OCI-LY3 (cell line): ENCODE measurements at regions not wholly inside any gene's neighbourhood (a gene's known extent, or its start where the extent isn't known, plus 50 kb on each side); places are given as distances from the start of the nearest gene placed in this dataset.

ENCODE experiments used
- H2AFZ ChIP-seq: fragments of 200-600, 300-600 bp; shearing (Covaris generic); 2 replicates; pipeline ENCODE4 v1.6.0; 2014; ENCODE audit warnings: antibody characterized with exemption, low read depth, low read length
- H3K27ac ChIP-seq: fragments of 200-600, 300-600 bp; sonication (generic); 2 replicates; pipeline ENCODE4 v1.5.1; 2014; ENCODE audit warnings: mild to moderate bottlenecking, low read length, moderate library complexity, mixed read lengths
- H3K27me3 ChIP-seq: fragments of 200-600, 300-600 bp; sonication (generic); 2 replicates; pipeline ENCODE4 v1.6.1; 2014; ENCODE audit warnings: low read depth, low read length, mixed read lengths
- H3K36me3 ChIP-seq: fragments of 200-600, 300-600 bp; sonication (generic); replicated peaks from 2 replicates; pipeline ENCODE3; 2014; ENCODE audit warnings: low read depth, low read length, mixed read lengths
- H3K4me1 ChIP-seq: fragments of 300-600, 200-600 bp; sonication (generic); 2 replicates; pipeline ENCODE4 v1.6.1; 2014; ENCODE audit warnings: low read length, mixed read lengths
- H3K4me2 ChIP-seq: fragments of 200-600, 300-600 bp; sonication (generic); 2 replicates; pipeline ENCODE4 v1.6.1; 2014; ENCODE audit warnings: low read length, mixed read lengths
- H3K4me3 ChIP-seq: fragments of 300-600, 200-600 bp; sonication (generic); 2 replicates; pipeline ENCODE4 v1.5.1; 2014; ENCODE audit warnings: antibody characterized with exemption, mild to moderate bottlenecking, low read length, moderate library complexity
- H3K79me2 ChIP-seq: fragments of 300-600, 200-600 bp; shearing (Covaris generic); 2 replicates; pipeline ENCODE4 v1.6.1; 2014; ENCODE audit warnings: mild to moderate bottlenecking, low read length, mixed read lengths
- H3K9ac ChIP-seq: fragments of 300-600, 200-600 bp; shearing (Covaris generic); 2 replicates; pipeline ENCODE4 v1.6.0; 2014; ENCODE audit warnings: mild to moderate bottlenecking, low read length, moderate library complexity
- H3K9me3 ChIP-seq: fragments of 200-600, 300-600 bp; shearing (Covaris generic); 2 replicates; pipeline ENCODE4 v1.6.1; 2014; ENCODE audit warnings: low read length, mixed read lengths; ENCODE audit not compliant: insufficient read depth
- H4K20me1 ChIP-seq: fragments of 200-600, 300-600 bp; sonication (generic); 2 replicates; pipeline ENCODE4 v1.6.1; 2016; ENCODE audit warnings: low read length, mixed read lengths; ENCODE audit not compliant: insufficient read depth
- EZH2phosphoT487 ChIP-seq: fragments of 200-600 bp; shearing (Covaris generic); IDR thresholded peaks from 2 replicates; pipeline ENCODE4 v1.6.1; 2018; ENCODE audit warnings: antibody characterized with exemption, mixed run types, low read depth
- TF ChIP-seq, protein P1 (sequence below): fragments of 200-600, 300-600 bp; sonication (generic); IDR thresholded peaks from 2 replicates; pipeline ENCODE4 v1.5.1; 2014; ENCODE audit warnings: antibody characterized with exemption, low read length, low read depth

DNA sequence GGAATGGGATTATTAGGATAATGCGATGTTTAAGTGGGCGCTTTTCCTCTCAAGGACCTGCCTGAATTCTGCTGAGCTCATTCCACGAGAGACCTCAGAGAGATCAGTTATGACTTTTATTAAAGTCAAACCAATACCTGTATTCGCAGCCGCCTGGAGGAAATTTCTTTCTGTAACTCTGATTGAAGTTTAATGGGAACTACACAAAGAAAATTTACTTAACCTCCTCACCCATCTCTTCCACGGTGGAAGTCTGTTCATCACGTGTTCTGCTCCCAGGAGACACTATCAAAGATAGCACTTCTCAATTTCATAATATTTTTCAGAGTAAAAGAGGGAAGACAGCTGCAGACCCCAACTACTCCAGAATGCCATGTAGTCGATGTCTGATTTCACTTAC lies 334.7 kb upstream of the POU3F1 start:
- no peaks in the 10 kb centered on the region for H3K4me1 ChIP-seq
- no peak overlapping the region for H2AFZ ChIP-seq
- TF ChIP-seq EZH2phosphoT487, result no peak
- TF ChIP-seq, protein P1, sequence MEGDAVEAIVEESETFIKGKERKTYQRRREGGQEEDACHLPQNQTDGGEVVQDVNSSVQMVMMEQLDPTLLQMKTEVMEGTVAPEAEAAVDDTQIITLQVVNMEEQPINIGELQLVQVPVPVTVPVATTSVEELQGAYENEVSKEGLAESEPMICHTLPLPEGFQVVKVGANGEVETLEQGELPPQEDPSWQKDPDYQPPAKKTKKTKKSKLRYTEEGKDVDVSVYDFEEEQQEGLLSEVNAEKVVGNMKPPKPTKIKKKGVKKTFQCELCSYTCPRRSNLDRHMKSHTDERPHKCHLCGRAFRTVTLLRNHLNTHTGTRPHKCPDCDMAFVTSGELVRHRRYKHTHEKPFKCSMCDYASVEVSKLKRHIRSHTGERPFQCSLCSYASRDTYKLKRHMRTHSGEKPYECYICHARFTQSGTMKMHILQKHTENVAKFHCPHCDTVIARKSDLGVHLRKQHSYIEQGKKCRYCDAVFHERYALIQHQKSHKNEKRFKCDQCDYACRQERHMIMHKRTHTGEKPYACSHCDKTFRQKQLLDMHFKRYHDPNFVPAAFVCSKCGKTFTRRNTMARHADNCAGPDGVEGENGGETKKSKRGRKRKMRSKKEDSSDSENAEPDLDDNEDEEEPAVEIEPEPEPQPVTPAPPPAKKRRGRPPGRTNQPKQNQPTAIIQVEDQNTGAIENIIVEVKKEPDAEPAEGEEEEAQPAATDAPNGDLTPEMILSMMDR, result no peak
- H3K4me3 ChIP-seq, result no peak overlapping the region
- H3K4me2 ChIP-seq, result no peak overlapping the region
- no peak overlapping the region for H3K27ac ChIP-seq
- H3K9ac ChIP-seq, result no peak overlapping the region
- no peaks in the 10 kb centered on the region for H4K20me1 ChIP-seq
- H3K36me3 ChIP-seq, result no peaks in the 10 kb centered on the region
- no peaks in the 10 kb centered on the region for H3K9me3 ChIP-seq
- no peaks in the 10 kb centered on the region for H3K79me2 ChIP-seq
- H3K27me3 ChIP-seq, result no peaks in the 10 kb centered on the region

GRCh38 chr1:38376577-38376976 lies 330.0 kb upstream of the POU3F1 start:
- Histone ChIP-seq H3K27me3 (no peaks in the 10 kb centered on the region), H2AFZ (no peak overlapping the region), H3K27ac (no peak overlapping the region), H4K20me1 (no peaks in the 10 kb centered on the region), H3K9ac (no peak overlapping the region), H3K4me3 (no peak overlapping the region), H3K4me1 (no peaks in the 10 kb centered on the region), H3K36me3 (no peaks in the 10 kb centered on the region), H3K79me2 (no peaks in the 10 kb centered on the region), H3K4me2 (no peak overlapping the region), H3K9me3 (0 out of 2 replicates have a peak, but pooled peaks cover 2% of the 10 kb centered on the region)
- TF ChIP-seq, protein P1, result no peak
- no peak for TF ChIP-seq EZH2phosphoT487

DNA sequence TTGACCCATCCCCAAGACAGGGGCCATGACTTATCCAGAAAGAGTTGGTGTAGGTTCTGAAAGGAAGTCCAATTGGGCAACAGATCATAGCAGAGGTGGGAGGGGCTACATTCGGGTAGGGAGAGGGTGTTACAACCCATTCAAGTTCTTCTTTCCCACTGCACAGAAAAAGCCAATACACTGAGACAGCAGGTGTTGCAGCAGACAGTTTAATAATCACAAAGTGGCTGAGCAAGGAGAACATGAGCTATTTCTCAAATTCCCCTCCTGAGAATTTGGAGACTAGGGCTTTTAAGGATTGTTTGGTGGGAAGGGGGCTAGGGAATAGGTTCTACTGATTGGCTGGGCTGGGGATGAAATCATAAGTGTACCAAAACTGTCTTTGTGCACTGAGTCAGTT lies 328.4 kb upstream of the POU3F1 start:
- H3K4me2 ChIP-seq, result no peak overlapping the region

GRCh38 chr1:38371505-38371844 lies 324.9 kb upstream of the POU3F1 start:
- H3K27me3 ChIP-seq, result no peaks in the 10 kb centered on the region
- H3K9ac ChIP-seq, result no peak overlapping the region
- no peak for TF ChIP-seq EZH2phosphoT487
- TF ChIP-seq, protein P1, result no peak
- no peak overlapping the region for H3K4me3 ChIP-seq
- 0 out of 2 replicates have a peak, but pooled peaks cover 2% of the 10 kb centered on the region for H3K9me3 ChIP-seq
- H3K4me2 ChIP-seq, result no peak overlapping the region
- H3K4me1 ChIP-seq, result no peaks in the 10 kb centered on the region
- H3K27ac ChIP-seq, result no peak overlapping the region
- no peaks in the 10 kb centered on the region for H3K36me3 ChIP-seq
- H2AFZ ChIP-seq, result no peak overlapping the region
- H3K79me2 ChIP-seq, result no peaks in the 10 kb centered on the region
- no peaks in the 10 kb centered on the region for H4K20me1 ChIP-seq

More for the DNA sequence above, 328.4 kb upstream of the POU3F1 start:
- TF ChIP-seq, protein P1, result no peak
- TF ChIP-seq EZH2phosphoT487, result no peak
- Histone ChIP-seq H3K9ac (no peak overlapping the region), H3K4me3 (no peak overlapping the region), H2AFZ (no peak overlapping the region), H3K27me3 (no peaks in the 10 kb centered on the region), H3K9me3 (0 out of 2 replicates have a peak, but pooled peaks cover 2% of the 10 kb centered on the region), H3K27ac (no peak overlapping the region), H3K79me2 (no peaks in the 10 kb centered on the region), H3K36me3 (no peaks in the 10 kb centered on the region), H4K20me1 (no peaks in the 10 kb centered on the region), H3K4me1 (no peaks in the 10 kb centered on the region)
